Esophagus muscularis mucosa (tissue), 4 donors: ENCODE measurements at regions not wholly inside any gene's neighbourhood (a gene's known extent, or its start where the extent isn't known, plus 50 kb on each side); places are given as distances from the start of the nearest gene placed in this dataset.

Source experiments
- EP300 ChIP-seq: sonication (generic); formaldehyde crosslinking; IDR thresholded peaks from one replicate; pipeline ENCODE4 v1.6.1; 2017; ENCODE audit warnings: antibody characterized with exemption
- POLR2A ChIP-seq: fragments of 450-650 bp; IDR thresholded peaks from one replicate; pipeline ENCODE4 v1.6.1; 2017; ENCODE audit warnings: antibody characterized with exemption, moderate library complexity, mild to moderate bottlenecking, low read depth
- POLR2AphosphoS5 ChIP-seq, 2 donors: sonication (generic); formaldehyde crosslinking; IDR thresholded peaks; one replicate each; pipeline ENCODE4 v1.6.1; 2017; ENCODE audit warnings: antibody characterized with exemption in 2 of 2
- TF ChIP-seq, protein P1 (sequence below), 3 experiments: fragments of 200-600 bp in 2 of 3; fragments of 450-650 bp in 1 of 3; sonication (generic) in 2 of 3; IDR thresholded peaks; one replicate each; pipeline ENCODE4 v1.5.1; 2017 to 2019; ENCODE audit warnings: antibody characterized with exemption in 3 of 3, mild to moderate bottlenecking in 2 of 3, moderate library complexity in 1 of 3

GRCh38 chr4:1521821-1522361, 115.6 kb upstream of the NKX1-1 start:
- TF ChIP-seq POLR2A (no peak), POLR2AphosphoS5 (IDR thresholded peaks at IDR 0.05) (no peak), EP300 (no peak)
- TF ChIP-seq, protein P1, sequence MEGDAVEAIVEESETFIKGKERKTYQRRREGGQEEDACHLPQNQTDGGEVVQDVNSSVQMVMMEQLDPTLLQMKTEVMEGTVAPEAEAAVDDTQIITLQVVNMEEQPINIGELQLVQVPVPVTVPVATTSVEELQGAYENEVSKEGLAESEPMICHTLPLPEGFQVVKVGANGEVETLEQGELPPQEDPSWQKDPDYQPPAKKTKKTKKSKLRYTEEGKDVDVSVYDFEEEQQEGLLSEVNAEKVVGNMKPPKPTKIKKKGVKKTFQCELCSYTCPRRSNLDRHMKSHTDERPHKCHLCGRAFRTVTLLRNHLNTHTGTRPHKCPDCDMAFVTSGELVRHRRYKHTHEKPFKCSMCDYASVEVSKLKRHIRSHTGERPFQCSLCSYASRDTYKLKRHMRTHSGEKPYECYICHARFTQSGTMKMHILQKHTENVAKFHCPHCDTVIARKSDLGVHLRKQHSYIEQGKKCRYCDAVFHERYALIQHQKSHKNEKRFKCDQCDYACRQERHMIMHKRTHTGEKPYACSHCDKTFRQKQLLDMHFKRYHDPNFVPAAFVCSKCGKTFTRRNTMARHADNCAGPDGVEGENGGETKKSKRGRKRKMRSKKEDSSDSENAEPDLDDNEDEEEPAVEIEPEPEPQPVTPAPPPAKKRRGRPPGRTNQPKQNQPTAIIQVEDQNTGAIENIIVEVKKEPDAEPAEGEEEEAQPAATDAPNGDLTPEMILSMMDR (IDR thresholded peaks at IDR 0.05): no peak
